NCI-H1694 (cell line): ENCODE measurements at regions not wholly inside any gene's neighbourhood (a gene's known extent, or its start where the extent isn't known, plus 50 kb on each side); places are given as distances from the start of the nearest gene placed in this dataset.

Source experiments
- DNase-seq: peaks from one replicate; lab custom pipeline; 2025; lab: John Stamatoyannopoulos, UW

- no peak for DNase-seq
Measured at GRCh38 chr5:167554564-167555290, 736.7 kb upstream of the WWC1 start.

GRCh38 chr5:167555565-167556166 lies 735.8 kb upstream of the WWC1 start:
- no peak for DNase-seq

- no peak for DNase-seq
Measured at GRCh38 chr5:167557359-167557758, 734.1 kb upstream of the WWC1 start.

GRCh38 chr5:167561796-167562195 lies 729.6 kb upstream of the WWC1 start:
- DNase-seq: no peak

- DNase-seq: no peak
Measured at GRCh38 chr5:167564275-167564674, 727.2 kb upstream of the WWC1 start.

- DNase-seq: peak; percentile 39
Measured at GRCh38 chr5:167565189-167565954, 726.1 kb upstream of the WWC1 start.

- DNase-seq: no peak
Measured at GRCh38 chr5:167570431-167570830, 721.0 kb upstream of the WWC1 start.

- DNase-seq: no peak
Measured at GRCh38 chr5:167571824-167572223, 719.6 kb upstream of the WWC1 start.

GRCh38 chr5:167573370-167574127 lies 717.9 kb upstream of the WWC1 start:
- peak; percentile 67 for DNase-seq

GRCh38 chr5:167574464-167574863 lies 717.0 kb upstream of the WWC1 start:
- no peak for DNase-seq

GRCh38 chr5:167575330-167575729 lies 716.1 kb upstream of the WWC1 start:
- no peak for DNase-seq

GRCh38 chr5:167576126-167576525 lies 715.3 kb upstream of the WWC1 start:
- no peak for DNase-seq

- DNase-seq: no peak
Measured at GRCh38 chr5:167576897-167577296, 714.5 kb upstream of the WWC1 start.

GRCh38 chr5:167577616-167578015 lies 713.8 kb upstream of the WWC1 start:
- DNase-seq: no peak

- DNase-seq: no peak
Measured at GRCh38 chr5:167578977-167579692, 712.3 kb upstream of the WWC1 start.

GRCh38 chr5:167579693-167580055 lies 711.8 kb upstream of the WWC1 start:
- no peak for DNase-seq

GRCh38 chr5:167580608-167581007 lies 710.8 kb upstream of the WWC1 start:
- DNase-seq: no peak

GRCh38 chr5:167582283-167582682 lies 709.2 kb upstream of the WWC1 start:
- no peak for DNase-seq

GRCh38 chr5:167582886-167583285 lies 708.6 kb upstream of the WWC1 start:
- no peak for DNase-seq

GRCh38 chr5:167585184-167585583 lies 706.3 kb upstream of the WWC1 start:
- DNase-seq: no peak

GRCh38 chr5:167587772-167588437 lies 703.5 kb upstream of the WWC1 start:
- DNase-seq: peak; percentile 25
